T1000 (cell line): ENCODE measurements at regions not wholly inside any gene's neighbourhood (a gene's known extent, or its start where the extent isn't known, plus 50 kb on each side); places are given as distances from the start of the nearest gene placed in this dataset.

Experiments
- DNase-seq: peaks from one replicate; lab custom pipeline; 2025; ENCODE audit warnings: mixed read lengths; lab: John Stamatoyannopoulos, UW

GRCh38 chr4:84441758-84442377 lies 57.2 kb downstream of the NKX6-1 start:
- DNase-seq, result no peak

GRCh38 chr4:84439996-84440395 lies 59.1 kb downstream of the NKX6-1 start:
- no peak for DNase-seq

- no peak for DNase-seq
Observed at GRCh38 chr4:84436812-84437211, 62.3 kb downstream of the NKX6-1 start.

GRCh38 chr4:84434344-84434743 lies 64.7 kb downstream of the NKX6-1 start:
- DNase-seq, result no peak

DNA sequence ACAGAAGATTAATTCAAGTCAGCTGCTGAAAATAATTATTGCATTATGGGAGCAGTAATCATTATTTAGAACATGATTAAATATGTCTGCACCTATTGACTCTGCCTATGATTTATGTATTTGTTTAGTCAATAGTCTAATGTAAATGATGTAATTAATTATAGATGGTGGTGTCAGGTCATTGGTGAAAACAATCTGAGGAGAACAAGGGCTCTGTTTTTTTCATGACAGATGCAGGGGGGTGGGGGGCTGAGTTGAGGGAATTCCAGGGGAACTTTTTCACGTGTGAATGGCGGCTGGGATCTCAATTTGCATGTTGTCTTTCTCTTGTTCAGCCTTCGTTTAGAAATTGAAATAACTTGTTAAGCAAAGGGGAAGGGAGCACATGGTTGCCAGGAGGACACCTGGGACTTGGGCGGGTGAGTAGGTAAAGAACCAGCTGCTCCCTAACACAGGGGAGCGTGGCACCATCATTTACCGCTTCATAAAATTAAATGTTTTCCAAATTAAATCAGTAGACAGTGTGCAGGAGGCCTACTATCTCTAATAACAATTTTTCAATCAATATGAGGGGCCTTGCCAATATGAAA lies 65.4 kb downstream of the NKX6-1 start:
- no peak for DNase-seq

DNA sequence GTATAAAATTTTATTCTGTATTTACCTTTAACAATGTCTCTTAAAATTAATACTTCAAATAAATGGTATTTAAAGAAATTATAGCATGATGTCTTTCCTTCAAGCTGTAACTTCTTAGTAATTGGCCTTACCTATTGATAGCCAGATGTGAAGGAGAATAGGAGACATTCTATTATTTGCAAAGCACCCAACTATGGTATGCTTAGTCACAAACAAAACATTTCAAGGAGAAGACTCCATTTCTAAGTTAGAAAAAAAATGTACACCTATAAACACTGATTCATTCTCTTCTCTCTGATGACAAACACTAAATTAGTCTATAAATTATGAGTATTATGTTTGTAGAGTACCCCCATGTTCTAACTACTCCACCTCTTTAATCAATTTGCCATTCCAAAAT lies 66.4 kb downstream of the NKX6-1 start:
- no peak for DNase-seq

GRCh38 chr4:84420608-84421007 lies 78.5 kb downstream of the NKX6-1 start:
- DNase-seq, result no peak

DNA sequence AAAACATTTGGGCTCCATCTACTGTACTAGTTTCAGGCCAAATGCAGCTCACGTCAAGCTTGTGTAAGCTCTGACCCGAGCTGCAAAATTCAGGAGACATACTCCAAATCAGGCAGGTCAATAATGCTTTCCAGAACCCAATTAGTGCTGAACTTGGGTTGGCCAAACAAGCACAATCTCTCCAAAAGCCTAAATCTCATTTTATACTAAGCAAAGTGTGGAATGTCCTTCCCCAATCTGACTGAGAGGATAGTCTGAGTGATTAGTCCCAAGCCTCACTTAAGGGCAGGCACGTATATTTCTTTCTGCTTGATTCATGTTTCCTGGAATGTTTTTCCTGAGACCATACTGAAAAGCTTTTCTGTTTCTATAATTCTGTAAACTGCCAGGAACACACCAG lies 79.9 kb downstream of the NKX6-1 start:
- DNase-seq, result no peak

DNA sequence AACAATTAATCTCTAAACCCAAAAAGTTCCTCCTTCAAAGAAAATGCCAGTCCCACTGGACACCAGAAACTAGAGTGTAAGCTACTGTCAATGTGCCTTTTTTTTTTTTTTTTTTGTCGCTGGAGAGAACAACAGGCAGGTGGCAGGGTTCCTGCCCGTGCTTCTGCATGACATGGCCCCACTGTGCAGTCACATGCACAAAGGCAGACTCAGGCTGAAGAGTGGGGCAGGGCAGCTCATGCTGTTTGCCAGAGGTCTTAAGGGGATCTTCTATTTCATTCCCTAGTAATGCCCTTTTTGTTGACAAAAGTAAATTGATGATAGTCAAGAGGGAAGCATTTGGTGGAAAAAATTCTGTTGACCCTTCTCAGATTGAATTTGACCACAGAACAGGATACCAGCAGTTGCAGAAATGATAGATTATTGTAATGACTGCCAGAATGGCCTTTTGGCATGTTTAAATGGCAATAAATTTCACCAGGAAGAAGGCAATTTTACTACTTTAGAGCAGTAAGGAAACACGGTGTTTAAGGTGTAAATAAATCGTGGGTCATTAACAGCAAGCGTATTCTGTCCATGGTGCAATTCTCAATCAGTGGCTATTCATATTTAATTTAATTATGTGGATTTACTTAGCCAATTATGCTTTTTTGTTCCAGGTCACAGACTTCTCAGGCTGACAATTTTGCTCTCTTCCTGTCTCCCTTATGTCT lies 80.9 kb downstream of the NKX6-1 start:
- DNase-seq, result no peak

GRCh38 chr4:84413976-84414375 lies 85.1 kb downstream of the NKX6-1 start:
- DNase-seq, result no peak

DNA sequence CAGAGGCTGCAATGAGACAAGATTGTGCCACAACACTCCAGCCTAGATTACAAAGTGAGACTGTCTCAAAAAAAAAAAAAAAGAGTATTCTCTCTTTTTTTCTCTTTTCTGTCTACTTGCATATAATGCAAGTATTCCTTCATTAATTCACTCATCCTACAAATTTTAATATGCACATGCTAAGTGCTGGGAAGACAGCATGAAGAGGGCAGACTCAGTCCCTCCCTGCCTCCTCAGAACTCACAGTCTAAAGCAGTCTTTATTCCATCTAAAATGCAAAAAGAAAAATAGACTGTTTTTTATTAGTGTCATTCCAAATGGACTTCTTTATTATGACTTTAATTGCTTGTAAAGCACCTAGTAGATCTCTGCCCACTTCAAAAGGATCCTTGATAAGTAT lies 85.6 kb downstream of the NKX6-1 start:
- no peak for DNase-seq

GRCh38 chr4:84412062-84412461 lies 87.0 kb downstream of the NKX6-1 start:
- no peak for DNase-seq

DNA sequence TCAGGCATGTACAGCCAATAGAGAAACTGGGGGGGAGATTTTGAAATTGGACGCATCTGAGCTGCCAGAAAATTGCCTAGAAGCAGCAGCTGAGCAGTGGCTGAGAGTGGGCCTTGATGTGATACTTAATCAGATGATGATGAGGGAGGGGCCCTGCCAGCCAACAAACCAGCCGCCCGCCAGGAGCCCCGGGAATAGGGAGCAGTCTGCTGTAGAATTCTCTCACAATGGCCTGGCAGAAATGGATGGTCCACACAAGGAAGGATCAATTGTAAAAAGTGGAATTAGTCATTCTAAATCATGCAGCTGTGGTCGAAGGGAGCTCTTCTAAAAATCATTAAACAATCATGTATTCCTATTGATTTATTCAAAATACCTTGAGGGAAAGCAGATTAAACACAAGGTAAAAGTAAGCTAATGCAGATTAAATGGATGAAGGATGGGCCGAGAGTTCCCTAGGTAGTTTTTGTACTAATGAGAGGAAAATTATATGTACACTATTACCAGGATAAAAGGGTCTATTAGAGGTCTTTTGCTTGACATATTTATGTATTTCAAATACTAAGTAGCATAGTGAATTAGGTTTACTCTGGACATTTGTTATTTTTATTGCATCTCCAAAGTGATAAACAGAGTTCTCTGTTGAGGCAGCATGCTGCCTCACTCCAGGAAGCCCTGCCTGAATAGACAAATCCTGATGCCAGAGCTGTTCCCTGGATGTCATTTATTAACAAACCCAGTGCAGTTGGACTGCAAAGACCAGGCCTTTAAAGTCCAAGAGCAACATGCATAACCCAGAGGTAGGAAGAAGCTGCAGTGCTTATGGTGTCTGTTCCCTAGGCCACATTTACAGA lies 91.3 kb downstream of the NKX6-1 start:
- DNase-seq, result no peak

DNA sequence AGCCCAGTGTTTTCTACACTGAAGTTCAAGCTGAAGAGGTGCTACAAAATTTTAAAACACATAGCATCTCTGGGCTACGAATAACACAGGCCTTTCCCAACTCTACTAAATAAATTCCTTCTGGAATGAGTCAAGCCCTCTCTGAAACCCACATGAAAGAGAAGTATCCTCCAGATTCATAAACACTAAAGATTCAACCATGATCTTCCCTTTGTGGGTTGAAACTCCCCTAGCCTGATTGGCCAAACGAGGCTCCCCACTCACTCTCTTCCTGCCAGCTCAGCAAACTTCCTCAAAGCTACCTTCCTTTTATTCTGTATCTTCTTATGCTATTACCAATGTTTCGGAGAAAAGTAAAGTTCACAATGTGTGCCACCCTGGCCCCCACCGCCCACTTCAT lies 95.4 kb downstream of the NKX6-1 start:
- peak; percentile 11 for DNase-seq

- DNase-seq, result no peak
Observed at GRCh38 chr4:84401701-84402306, 97.3 kb downstream of the NKX6-1 start.

DNA sequence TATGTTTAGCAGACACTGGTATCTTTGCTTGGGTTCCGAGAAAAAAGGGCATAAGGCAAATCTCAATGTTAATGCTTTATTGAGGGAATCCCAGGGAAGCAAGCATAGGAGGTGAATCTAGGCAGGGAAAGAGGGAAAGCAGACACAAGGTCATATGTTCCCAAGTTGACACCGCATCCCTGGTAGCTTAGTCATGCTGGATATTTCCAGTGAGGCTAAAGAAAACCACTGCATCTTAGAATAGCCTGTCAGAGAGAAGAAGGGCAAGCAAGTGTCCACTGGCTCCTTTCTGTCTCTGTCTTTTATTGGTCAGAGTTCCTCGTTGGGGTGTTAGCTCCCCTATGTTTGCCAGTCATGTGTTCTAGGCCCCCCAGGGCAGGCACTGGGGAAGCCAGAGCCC lies 104.7 kb downstream of the NKX6-1 start:
- DNase-seq, result no peak

- DNase-seq, result no peak
Observed at GRCh38 chr4:84392951-84393590, 106.0 kb downstream of the NKX6-1 start.

DNA sequence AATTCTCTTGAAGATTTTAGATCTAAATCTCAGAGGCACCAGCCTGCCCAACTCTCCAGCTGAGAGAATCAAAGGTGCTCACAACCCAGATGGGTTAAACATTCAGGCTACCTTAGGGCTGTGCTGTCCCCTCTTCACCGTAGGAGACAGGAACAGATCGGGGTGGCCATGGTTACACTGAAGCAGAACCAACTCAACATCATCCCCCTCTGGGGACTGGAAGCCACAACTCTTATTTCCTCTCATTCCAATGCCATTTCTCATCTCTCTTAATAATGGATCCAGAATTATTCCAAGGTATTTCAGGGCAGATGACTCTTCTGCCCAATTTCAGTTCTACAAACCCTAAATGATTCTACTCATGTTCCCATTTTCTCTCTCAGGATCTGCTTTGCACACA lies 109.7 kb downstream of the NKX6-1 start:
- DNase-seq, result peak; percentile 53

- DNase-seq, result no peak
Observed at GRCh38 chr4:84385203-84385602, 113.9 kb downstream of the NKX6-1 start.

- no peak for DNase-seq
Observed at GRCh38 chr4:84384801-84385200, 114.3 kb downstream of the NKX6-1 start.

DNA sequence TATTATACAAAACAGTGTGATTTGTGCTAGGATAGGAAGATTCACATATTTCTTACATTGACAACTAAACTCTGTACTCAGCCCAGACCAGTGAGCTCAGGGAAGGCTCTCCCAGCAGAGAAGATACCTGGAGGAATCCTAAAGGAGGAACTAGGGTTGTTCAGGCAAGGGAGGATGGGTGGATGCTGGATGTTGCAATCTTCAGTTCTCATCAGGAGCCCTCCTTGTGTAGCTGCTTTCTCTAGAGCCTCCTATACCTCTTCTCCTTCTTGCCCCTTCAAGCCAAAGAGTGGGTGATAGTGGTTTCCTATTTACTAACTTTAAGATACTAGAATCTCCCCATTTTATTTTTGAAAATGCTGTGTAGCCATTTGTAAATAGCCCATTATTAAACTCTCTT lies 117.3 kb downstream of the NKX6-1 start:
- no peak for DNase-seq
